RPMI7951 (cell line): ENCODE measurements at regions not wholly inside any gene's neighbourhood (a gene's known extent, or its start where the extent isn't known, plus 50 kb on each side); places are given as distances from the start of the nearest gene placed in this dataset.
"Not testable (repeated sequence)": the region's sequence is repeated elsewhere in the genome, so short reads cannot be mapped to it uniquely, and the experiment has no call there.

Experiments used
- DNase-seq: peaks from one replicate; pipeline ENCODE4 v3.0.0-alpha.2; 2012; ENCODE audit warnings: low read depth

DNA sequence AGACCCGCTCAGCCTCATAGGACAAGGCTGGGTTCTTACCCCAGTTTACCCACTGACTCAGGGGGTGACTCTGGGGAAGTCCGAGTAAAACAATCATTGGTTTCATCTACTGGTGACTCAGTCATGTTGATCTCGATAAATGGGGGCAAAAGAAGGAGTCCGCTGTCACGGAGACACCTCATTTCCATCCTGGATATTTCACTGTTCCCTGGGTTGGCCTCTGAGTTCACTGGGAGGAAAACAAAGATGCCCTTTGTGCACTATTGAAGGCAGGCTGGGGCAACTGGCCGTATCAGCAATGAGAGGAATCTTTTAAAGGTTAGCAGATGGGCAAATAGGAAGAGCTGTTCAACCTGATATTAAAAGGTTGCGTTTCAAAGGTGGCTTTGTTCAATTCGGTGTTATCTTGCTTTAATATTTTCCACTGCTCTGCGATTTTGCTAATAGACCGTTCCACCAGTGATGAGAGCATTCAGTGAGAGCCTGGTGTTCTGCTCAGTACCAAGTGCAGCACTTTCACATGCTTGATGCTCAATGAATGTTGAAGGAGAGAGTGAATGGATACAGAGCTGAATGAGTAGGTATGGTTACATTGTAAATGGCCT is 110.2 kb upstream of the EGFLAM start:
- DNase-seq: peak; percentile 51

DNA sequence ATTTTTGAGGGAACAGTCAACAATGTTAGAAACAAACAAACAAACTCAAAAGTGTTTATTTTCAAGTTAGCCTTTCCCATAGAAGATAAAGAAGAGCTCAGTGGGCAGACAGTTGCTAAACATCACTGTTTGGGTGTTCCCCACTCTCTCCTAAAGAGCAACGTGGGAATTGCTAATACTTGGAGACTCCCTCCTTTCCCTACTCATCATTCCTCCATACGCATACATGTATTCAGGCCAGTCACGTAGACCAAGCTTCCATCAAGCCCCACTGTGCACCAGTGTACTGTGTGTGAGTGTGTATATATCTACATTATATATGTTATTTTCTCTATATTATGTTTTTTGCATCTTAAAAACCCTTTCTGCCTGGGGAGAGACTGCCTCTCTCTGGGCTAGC is 115.0 kb upstream of the EGFLAM start:
- no peak for DNase-seq

DNA sequence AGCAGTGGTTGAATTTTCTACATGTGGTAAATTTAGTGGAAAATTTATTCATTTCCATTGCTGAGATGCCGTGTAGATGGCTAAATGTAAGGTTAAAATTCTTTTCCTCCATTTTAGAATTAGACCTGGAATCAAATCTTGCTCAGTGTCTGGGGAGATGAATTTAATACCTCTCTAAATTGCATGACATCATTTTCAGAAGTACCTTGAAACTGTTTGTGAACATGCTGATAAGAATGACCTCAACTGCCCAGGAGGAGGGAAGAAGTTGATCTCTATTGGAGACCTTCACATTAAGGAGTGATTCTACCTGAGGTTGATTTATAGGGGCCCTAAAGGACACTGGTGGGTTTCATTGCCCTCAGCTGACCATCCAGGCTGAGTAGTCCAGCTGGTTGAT is 116.7 kb upstream of the EGFLAM start:
- no peak for DNase-seq

DNA sequence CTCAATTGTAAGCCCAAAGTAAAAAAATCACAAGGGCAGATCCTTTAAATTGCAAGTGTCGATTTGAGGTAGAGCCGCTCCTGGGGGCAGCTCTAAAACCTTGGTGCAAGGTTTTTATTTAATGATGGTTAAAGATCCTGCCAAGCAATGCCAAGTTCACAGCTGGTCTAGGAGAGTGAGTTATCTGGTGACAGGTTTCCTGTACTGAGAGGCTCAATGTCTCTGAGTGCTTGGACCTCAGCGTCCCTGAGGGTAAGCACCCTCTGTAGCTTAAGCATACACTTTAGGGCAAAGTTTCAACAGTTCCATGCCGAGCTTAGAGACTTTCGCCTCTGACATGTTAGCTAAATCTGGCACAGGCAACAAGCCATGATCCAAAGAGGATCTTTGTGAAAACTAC is 119.8 kb upstream of the EGFLAM start:
- no peak for DNase-seq

DNA sequence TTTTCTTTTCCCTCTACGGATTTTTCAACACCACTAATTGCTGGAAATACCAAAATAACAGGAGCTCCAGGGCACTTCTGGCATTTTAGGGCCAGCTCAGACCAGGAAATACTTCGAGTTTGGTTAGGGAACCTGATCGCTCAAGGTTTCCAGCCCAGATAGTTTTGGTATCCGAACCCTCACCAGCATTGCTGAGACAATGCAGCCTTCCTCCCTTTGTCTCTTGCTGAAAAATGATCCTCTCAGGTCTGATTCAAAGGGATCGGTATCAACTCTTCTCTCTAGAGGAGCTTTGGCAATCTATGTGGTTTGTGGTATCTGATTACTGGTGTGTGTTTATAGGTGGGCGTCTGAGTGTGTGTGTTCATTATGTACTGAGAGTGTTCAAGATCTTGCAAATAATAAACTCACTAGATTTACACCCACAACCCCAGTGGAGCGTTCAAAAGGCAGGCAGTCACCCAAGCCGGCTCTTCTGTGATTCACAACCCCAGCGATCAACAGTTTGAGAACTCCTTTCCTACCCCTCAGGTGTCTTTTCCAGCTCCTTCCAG is 122.8 kb upstream of the EGFLAM start:
- no peak for DNase-seq

DNA sequence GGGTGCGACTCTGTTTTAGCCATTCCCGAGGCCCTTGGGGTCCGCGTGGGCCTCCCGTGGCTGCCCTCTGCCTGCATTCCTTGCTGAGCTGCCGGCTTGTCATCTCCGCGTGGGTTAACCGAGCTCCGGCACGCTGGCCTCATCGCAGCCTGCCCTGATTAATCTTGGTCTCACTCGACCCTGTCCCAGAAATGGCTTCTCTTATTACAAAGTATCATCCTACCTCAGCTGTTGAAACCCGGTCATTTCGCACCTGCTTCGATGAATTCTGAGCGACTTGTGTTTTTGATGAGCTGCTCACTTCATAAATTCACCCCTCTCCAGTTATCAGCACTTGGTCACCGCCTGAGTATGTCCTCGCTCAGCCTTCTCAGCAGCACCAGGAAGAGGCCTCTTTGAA is 123.5 kb upstream of the EGFLAM start:
- no peak for DNase-seq

DNA sequence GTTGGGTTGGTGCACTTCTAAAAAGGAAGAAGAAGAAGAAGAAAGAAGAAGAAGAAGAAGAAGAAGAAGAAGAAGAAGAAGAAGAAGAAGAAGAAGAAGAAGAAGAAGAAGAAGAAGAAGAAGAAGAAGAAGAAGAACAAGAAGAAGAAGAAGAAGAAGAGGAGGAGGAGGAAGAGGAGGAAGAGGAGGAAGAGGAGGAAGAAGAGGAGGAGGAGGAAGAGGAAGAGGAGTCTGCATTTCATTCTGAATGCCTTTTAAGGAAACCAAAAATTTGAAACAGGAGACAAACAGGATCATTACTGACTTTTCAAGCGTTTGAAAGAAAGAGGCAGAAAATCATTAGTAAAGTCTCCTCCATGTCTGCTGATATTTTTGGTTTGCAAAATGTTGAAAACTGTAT is 124.1 kb upstream of the EGFLAM start:
- DNase-seq: not testable (repeated sequence)

DNA sequence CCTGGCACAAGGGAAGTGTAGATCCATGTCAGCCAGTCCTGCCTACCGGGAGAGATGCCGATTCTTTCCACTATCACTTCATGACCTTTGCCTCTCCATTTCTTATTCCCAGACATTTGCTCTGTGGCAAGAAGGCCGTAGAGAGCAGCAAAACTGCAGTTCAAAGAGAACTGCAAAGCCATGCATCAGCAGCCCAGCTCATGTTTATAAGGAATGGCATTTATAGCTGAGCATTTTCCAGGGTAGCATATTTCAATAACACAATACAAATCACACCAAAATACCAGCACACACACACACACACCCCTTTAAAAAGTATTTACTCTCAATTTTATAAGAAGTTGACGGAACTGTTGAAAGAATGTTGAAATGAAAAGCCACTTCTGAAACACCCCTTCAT is 126.7 kb upstream of the EGFLAM start:
- DNase-seq: no peak

DNA sequence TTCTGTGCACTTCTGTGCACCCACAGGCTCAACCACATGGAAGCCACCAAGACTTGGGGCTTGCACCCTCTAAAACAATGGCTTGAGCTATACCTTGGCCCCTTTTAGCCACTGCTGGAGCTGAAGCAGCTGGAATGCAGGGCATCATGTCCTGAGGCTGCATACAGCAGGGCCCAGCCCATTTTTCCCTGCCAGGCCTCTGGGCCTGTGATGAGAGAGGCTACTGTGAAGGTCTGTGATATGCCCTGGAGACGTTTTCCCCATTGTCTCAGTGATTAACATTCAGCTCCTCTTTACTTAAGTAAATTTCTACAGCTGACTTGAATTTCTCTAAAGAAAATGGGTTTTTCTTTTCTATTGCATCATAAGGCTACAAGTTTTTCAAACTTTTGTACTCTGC is 134.0 kb upstream of the EGFLAM start:
- no peak for DNase-seq

DNA sequence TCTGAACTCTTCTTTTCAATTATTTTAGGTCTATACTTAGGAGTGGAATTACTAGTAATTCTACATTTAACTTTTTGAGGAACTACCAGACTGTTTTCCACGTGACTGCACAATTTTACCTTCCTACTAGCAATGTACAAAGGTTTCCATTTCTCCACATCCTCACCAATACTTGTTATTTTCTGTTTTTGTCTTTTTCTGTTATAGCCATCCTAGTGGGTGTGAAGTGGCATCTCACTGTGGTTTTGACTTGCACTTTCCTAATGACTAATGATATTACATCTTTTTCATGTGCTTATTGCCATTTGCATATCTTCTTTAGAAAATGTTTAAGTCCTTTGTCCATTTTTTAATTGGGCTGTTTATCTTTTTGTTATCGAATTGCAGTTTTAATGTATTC is 136.9 kb upstream of the EGFLAM start:
- DNase-seq: no peak

DNA sequence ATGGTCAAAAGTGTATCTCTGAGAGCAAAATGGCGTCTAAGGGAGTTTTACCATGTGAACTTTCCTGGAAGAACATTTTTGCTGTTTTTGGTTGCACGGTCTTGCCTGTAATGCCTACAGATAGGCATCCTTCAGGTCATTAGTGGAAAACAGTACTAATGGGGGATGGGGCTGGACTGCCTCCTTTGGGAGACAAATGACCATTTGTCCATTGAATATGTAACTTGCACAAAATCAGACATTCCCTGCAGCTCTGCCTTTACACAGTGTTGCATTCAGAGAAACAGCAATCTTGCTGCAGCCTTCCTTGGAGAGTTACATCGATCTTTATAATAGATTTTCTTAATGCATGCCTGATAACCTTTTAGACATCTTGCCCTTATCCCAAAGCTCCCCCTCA is 138.5 kb upstream of the EGFLAM start:
- no peak for DNase-seq

DNA sequence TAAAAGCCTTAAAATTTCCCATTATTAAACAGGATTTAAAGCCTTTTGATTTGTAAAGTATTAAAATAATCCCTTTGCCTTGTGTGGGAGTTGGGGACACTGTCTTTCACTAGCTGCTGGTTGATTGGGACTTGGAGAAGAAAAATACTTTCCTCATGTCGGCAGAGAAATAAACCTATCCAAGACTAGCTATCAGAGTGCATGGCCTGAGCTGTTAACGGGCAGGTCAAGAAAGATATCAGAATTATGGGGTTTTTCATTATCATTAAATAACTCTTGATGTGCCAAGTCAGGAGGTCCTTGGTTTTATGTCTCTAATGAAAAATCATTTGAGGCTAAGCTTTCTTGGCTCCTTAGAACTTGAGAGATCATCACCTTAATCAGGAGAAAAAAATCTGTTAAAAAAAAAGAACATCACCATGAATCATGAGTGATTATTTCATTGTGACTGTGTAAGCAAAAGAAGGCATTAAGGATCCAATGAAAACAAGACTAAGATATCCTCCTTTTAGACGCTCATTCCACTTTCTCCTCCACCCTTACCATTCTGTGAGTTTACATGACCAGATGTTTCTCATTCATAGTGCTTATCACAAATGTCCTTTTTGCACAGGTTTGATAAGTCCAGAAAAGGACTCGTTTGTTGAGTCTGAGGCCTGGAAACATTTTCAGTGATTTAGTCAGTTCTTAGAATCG is 140.4 kb upstream of the EGFLAM start:
- DNase-seq: no peak

DNA sequence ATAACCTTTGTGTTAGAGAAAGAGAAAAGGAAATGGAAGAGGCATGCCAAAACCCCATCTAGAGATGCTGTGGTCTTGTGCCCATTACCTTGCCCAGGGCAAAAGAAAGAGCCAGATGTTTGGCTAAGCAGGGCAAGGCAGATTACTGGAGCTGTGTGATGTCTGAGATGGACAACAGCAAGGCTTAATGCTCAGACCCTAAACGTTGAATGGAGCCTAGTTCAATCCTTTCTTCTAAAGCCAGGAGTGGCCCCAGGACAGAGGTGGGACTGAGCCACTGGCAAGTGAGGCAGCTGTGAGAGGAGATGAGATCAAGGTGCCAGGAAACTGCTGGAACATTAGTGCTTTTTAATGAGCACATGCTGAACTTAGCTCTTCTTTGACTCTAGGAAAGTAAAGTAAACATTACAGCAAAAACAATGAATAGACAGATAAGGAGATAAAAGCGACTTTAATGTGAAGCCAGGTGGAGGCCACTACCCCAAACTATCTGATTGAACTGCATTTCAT is 143.0 kb upstream of the EGFLAM start:
- DNase-seq: no peak

DNA sequence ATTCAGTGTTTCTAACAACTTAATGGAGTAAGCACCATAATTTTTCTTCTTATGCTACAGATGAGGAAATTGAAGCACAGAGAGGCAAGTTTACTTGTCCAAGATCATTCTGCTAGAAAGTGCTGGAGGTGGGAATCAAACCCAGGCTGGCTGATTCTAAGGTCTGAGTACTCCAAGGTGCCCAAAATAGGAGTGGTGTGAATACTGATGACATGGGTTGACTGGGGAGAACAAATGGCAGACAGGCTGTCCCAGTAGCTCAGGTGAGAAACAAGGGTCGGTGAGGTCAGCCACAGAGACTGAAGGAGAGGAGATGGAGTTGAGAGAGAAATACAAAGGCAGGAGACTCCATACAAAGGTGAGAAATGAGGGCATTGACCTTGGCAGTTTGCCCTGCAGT is 144.5 kb upstream of the EGFLAM start:
- DNase-seq: no peak

DNA sequence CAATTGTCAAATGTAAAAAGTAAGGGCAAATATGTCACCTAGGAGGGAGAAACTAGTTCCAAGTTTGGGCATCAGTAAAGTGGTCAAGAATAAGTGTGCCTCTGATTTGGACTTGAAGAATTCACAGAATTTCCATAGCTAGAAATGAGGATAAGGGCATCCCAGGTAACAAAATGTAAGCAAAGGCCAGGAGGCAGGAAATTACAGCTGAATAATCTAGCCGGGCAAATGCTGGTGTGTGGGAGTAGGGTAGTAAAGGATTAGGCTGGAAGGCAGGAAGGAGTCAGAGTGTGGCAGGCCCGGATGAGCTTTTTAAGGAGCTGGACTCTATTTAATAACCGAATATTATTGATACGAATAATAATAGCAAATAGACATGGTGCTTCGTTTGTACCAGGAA is 144.9 kb upstream of the EGFLAM start:
- DNase-seq: no peak

DNA sequence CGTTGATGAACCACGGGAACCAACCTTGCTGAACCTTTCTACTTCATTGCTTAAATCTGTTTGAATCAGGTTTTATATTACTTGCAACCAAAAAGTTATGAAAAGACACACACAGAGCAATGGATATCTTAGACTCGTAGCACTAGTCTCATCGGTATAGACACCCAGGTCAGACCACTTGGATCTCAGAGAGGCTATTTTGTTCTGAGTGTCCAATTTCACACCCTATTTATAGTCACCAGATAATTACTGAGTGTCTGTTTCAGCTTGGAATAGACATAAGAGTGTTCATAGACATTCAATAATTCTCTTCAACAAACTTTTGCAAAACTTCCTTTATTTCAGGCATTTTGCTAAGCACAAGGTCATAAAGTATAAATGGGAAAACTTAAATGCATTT is 145.4 kb upstream of the EGFLAM start:
- no peak for DNase-seq

DNA sequence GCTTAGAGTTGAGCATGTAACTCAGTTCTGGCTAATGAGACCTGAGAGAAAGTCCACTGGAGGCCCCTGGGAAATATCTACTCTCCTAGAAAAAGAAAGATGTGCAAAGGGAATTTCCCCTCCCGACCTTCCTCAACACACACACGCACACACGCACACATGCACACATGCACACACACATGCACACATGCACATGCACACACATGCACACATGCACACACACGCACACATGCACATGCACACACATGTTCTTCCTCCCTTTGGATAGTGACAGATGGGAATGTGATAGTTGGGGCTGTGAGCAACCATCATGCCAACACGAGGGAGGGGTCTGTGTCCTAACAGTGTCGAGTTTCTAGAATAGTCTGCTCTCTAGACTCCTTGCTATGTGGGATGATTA is 148.2 kb upstream of the EGFLAM start:
- DNase-seq: no peak

DNA sequence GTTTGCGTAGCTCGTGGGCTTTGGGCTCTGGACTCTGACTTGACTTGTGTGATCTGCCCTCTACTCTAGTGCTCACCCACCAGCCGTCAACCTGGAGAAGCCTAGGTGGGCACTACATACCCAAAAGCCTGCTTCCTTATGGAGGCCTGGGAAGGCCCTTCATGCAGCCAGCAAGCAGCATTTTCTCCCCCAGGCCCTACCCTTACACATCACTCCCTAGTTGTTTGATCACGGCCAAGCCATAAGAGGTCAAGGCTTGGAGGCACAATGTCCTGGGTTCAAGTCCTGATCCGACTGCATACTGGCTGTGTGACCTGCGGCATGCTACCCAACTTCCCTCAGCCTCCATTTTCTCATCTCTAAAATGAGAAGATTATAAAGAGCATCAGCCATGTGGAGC is 151.3 kb upstream of the EGFLAM start:
- DNase-seq: no peak

DNA sequence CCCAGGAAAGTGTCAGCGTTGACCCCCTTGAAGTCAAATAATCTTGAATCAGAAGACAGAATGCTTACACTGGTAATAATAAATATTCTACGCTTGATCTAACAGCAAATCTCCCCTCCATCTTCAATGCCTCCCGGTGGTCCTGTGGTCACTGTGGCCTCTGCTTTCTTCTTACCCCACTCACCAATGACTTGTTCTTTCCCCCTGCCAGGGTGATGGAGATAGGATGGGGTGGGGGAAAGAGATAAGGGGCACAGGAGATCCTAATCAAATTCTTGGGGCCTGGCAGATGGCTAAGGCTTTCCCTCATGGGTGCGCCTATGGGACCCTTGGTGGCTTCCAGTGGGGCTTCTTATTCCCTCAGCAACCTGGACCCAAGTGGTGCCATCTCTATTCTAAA is 152.6 kb upstream of the EGFLAM start:
- no peak for DNase-seq

DNA sequence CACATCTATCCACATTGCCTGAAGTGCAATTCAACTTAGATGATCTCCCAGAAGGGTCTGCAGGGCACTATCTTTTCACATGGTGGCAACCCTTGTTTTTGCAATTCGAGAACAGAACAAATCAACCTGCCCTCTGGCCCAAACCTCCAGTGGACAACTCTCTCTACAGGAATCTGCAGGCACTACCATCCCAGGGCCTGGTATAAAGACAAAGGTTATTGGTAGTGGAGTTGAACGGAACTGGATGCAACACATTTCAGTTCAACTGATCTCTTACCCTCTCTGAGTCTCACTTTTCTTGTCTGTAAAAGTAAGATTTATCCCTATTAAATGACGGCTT is 153.2 kb upstream of the EGFLAM start:
- DNase-seq: no peak

DNA sequence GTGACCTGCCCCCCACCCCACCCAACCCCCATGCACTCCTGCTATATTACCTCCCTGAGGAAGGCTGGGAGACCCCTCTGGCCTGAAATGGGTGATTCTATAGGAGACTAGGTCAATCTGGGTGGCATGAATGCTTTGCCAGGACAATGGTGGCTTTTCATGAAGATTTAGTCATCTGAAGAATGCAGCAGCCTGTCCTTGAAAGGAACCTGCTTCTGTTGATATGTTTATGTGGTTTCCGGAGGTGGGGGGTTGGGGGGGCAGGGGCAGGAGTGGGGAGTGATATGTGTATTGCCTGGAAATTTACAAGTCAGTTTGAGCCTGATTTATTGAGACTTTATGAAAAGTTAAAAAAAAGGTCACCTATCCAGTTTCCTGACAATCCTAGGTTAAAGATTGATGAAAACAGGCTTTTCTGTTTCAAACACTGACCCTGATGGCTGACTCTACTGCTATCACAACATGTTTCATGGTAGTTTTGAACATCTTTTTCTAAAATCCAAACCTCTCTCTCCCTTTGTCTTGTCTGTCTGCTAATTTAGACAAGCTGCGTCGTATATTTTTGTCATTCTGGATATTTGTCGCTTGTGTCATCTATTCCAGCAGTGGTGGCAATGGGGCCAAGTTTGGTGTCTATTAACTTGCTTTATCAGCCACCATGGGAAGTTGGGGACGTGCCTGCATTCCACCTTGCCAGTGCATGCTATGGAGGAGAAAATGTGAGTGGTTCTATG is 153.7 kb upstream of the EGFLAM start:
- peak; percentile 35 for DNase-seq

DNA sequence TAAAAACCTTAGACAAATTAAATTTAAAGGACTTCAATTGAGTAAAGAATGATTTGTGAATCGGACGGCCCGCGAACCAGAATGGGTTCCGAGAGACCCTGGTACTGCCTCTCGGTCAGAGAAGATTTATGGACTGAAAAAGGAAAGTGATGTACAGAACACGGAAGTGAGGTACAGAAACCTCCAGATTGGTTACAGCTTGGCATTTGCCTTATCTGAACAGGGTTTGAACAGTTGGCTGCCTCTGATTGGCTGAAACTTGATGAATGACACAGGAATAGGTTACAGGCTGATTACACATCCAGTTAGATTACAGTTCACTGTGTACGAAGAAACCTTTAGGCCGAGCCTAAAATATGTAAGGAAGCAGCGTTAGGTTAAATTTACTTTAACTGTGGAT is 156.5 kb upstream of the EGFLAM start:
- DNase-seq: no peak
